ENCODE measurements at regions not wholly inside any gene's neighbourhood (a gene's known extent, or its start where the extent isn't known, plus 50 kb on each side); places are given as distances from the start of the nearest gene placed in this dataset.

DNA sequence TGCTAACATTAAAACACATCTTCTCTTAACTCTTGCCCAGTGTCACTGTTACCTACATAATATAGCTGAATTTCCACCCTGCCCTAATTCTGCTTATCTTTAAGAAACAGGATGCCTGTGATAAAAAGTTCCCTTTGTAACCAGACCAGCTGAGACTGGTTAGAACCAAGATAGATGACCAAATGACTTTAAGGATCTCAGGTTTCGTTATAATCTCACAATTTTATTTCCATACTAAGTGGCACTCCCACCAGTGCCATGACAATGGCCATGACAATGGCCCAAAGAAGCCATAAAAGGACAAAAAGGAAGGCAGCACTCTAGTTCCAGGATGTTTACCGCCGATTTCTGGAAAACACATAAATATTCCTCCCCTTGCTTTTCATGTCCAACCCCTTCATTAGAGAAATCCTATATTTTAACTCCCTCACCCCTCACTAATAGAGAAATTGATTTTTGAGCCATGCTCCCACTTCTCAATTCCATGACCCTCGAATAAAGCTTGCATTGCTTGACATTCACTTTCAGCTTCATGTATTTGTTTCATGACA is 126.1 kb downstream of the ELAPOR2 start:
- DNase-seq (ENCODE audit: low read depth), result no peak
- Histone ChIP-seq H3K36me3 (ENCODE audit: control insufficient read depth, insufficient read depth, low read length) (no peaks in the 10 kb centered on the region), H3K4me3 (ENCODE audit: low read depth, low read length) (no peak overlapping the region), H3K27me3 (ENCODE audit: control insufficient read depth, insufficient read depth, low read length) (no peaks in the 10 kb centered on the region)
- TF ChIP-seq, protein P1, sequence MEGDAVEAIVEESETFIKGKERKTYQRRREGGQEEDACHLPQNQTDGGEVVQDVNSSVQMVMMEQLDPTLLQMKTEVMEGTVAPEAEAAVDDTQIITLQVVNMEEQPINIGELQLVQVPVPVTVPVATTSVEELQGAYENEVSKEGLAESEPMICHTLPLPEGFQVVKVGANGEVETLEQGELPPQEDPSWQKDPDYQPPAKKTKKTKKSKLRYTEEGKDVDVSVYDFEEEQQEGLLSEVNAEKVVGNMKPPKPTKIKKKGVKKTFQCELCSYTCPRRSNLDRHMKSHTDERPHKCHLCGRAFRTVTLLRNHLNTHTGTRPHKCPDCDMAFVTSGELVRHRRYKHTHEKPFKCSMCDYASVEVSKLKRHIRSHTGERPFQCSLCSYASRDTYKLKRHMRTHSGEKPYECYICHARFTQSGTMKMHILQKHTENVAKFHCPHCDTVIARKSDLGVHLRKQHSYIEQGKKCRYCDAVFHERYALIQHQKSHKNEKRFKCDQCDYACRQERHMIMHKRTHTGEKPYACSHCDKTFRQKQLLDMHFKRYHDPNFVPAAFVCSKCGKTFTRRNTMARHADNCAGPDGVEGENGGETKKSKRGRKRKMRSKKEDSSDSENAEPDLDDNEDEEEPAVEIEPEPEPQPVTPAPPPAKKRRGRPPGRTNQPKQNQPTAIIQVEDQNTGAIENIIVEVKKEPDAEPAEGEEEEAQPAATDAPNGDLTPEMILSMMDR (IDR thresholded peaks at IDR 0.05; ENCODE audit: insufficient read depth, low read length, poor library complexity, severe bottlenecking), result no peak

DNA sequence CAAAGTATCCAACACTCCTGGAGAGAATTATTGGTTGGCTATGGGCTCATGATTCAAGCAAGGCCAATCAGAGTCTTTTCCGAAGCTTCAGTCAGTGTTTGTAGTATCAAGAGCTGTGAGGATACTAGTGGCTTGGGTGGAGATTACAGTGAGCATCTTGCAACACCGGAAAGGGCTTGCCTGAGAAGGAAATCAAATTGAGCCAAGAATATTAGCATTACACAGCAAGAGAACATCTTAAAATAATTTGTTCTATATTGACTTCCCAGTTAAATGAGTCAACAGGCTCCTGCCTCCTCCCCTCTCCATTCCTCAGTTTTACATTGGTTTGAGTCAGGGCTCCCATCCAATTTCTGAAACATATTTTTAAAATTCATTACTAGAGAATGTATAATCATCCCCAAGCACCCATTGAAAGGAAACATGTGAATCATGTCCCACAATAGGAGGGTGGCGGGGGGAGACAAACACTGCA is 127.4 kb downstream of the ELAPOR2 start:
- Histone ChIP-seq H3K4me3 (ENCODE audit: low read depth, low read length) (no peak overlapping the region), H3K27me3 (ENCODE audit: control insufficient read depth, insufficient read depth, low read length) (no peaks in the 10 kb centered on the region), H3K36me3 (ENCODE audit: control insufficient read depth, insufficient read depth, low read length) (no peaks in the 10 kb centered on the region)
- DNase-seq (ENCODE audit: low read depth), result no peak
- TF ChIP-seq, protein P1 (IDR thresholded peaks at IDR 0.05; ENCODE audit: insufficient read depth, low read length, poor library complexity, severe bottlenecking), result no peak

GRCh38 chr7:86931439-86931838 is 128.0 kb downstream of the ELAPOR2 start:
- no peaks in the 10 kb centered on the region for H3K36me3 ChIP-seq (ENCODE audit: control insufficient read depth, insufficient read depth, low read length)
- H3K4me3 ChIP-seq (ENCODE audit: low read depth, low read length), result no peak overlapping the region
- no peak for DNase-seq (ENCODE audit: low read depth)
- TF ChIP-seq, protein P1 (IDR thresholded peaks at IDR 0.05; ENCODE audit: insufficient read depth, low read length, poor library complexity, severe bottlenecking), result no peak
- no peaks in the 10 kb centered on the region for H3K27me3 ChIP-seq (ENCODE audit: control insufficient read depth, insufficient read depth, low read length)

- Histone ChIP-seq H3K4me3 (ENCODE audit: low read depth, low read length) (no peak overlapping the region), H3K27me3 (ENCODE audit: control insufficient read depth, insufficient read depth, low read length) (no peaks in the 10 kb centered on the region), H3K36me3 (ENCODE audit: control insufficient read depth, insufficient read depth, low read length) (no peaks in the 10 kb centered on the region)
- TF ChIP-seq, protein P1 (IDR thresholded peaks at IDR 0.05; ENCODE audit: insufficient read depth, low read length, poor library complexity, severe bottlenecking), result no peak
- no peak for DNase-seq (ENCODE audit: low read depth)
Measured at GRCh38 chr7:86930554-86931307, 128.7 kb downstream of the ELAPOR2 start.

DNA sequence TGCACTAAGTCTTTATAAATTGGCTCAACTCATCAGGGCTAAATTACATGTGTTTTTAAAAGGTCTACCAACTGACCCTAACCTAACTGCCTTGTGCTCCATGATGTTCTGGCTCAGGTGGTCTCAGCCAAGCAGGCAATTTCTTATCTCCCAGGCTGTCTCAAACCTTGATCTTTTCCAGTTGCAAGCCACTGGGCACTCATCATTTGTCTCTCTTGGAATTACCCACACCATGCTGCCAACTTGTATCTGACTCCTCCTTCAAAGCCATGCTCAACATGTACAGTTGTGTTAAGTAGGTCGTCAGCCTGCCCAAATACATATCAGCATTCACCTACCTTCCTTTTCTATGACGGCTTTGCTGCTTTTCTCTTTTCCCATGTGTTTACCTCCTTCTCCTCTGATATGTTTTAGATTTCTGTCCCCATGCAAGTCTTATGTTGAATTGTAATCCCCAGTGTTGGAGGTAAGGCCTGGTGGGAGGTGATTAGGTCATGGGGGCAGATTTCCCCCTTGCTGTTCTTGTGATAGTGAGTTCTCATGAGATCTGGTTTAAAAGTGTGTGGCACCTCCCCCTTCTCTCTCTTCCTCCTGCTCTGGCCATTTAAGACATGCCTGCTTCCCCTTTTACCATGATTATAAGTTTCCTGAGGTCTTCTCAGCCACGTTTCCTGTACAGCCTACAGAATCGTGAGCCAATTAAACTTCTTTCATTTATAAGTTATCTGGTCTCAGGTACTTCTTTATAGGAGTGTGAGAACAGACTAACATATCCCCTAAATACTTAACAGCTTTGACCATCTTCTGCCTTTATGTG is 130.0 kb downstream of the ELAPOR2 start:
- no peaks in the 10 kb centered on the region for H3K27me3 ChIP-seq (ENCODE audit: control insufficient read depth, insufficient read depth, low read length)
- no peak for DNase-seq (ENCODE audit: low read depth)
- TF ChIP-seq, protein P1 (IDR thresholded peaks at IDR 0.05; ENCODE audit: insufficient read depth, low read length, poor library complexity, severe bottlenecking), result no peak
- no peak overlapping the region for H3K4me3 ChIP-seq (ENCODE audit: low read depth, low read length)
- no peaks in the 10 kb centered on the region for H3K36me3 ChIP-seq (ENCODE audit: control insufficient read depth, insufficient read depth, low read length)

Data from kidney epithelial cell (primary cell).